HL-60 (cell line): ENCODE measurements at regions not wholly inside any gene's neighbourhood (a gene's known extent, or its start where the extent isn't known, plus 50 kb on each side); places are given as distances from the start of the nearest gene placed in this dataset.

Experiments used
- DNase-seq, 2 experiments: peaks; one replicate each; pipeline ENCODE4 v3.0.0-alpha.2; 2010 to 2020; ENCODE audit warnings: low read depth in 1 of 2, low spot score in 1 of 2
- H3K27ac ChIP-seq: fragments of 250-450 bp; sonication (Bioruptor Pico); replicated peaks from 2 replicates; pipeline ENCODE4 v1.5.1; 2020; ENCODE audit warnings: mild to moderate bottlenecking, moderate library complexity
- H3K27me3 ChIP-seq: fragments of 250-450 bp; sonication (Bioruptor Pico); 2 replicates; pipeline ENCODE4 v1.5.1; 2021; ENCODE audit warnings: mild to moderate bottlenecking, moderate library complexity; ENCODE audit not compliant: insufficient read depth, poor library complexity, severe bottlenecking
- H3K4me3 ChIP-seq: replicated peaks from 2 replicates; pipeline ENCODE4 v1.5.1; 2011; ENCODE audit warnings: mild to moderate bottlenecking, control low read depth, low read length; ENCODE audit not compliant: insufficient read depth
- CTCF ChIP-seq: IDR thresholded peaks from one replicate; pipeline ENCODE4 v1.5.1; 2011; ENCODE audit warnings: low read length, control low read depth, inconsistent platforms; ENCODE audit not compliant: insufficient read depth
- GABPA ChIP-seq: IDR thresholded peaks from 2 replicates; pipeline ENCODE4 v1.6.1; 2012; ENCODE audit warnings: low read depth
- POLR2AphosphoS5 ChIP-seq: IDR thresholded peaks from 2 replicates; pipeline ENCODE4 v1.6.1; 2012; ENCODE audit warnings: low read depth
- REST ChIP-seq: IDR thresholded peaks from 2 replicates; pipeline ENCODE4 v1.6.1; 2012; ENCODE audit warnings: low read depth; ENCODE audit not compliant: insufficient replicate concordance
- SPI1 ChIP-seq: IDR thresholded peaks from 2 replicates; pipeline ENCODE4 v1.6.1; 2012; ENCODE audit warnings: low read depth, mild to moderate bottlenecking, borderline replicate concordance

GRCh38 chr2:16478434-16479210 lies 187.0 kb downstream of the CYRIA start:
- no peak for DNase-seq
- Histone ChIP-seq H3K27me3 (peaks cover 7% of the 10 kb centered on the region), H3K4me3 (no peak overlapping the region), H3K27ac (no peak overlapping the region)
- TF ChIP-seq POLR2AphosphoS5 = no peak
- no peak for TF ChIP-seq CTCF
- TF ChIP-seq SPI1 = no peak
- TF ChIP-seq GABPA = no peak
- no peak for TF ChIP-seq REST

- TF ChIP-seq GABPA (no peak), SPI1 (no peak), POLR2AphosphoS5 (no peak), CTCF (no peak)
- no peak overlapping the region for H3K27ac ChIP-seq
- no peak for DNase-seq
- no peak overlapping the region for H3K4me3 ChIP-seq
- peaks cover 7% of the 10 kb centered on the region for H3K27me3 ChIP-seq
These were observed 188.0 kb downstream of the CYRIA start for GRCh38 chr2:16477648-16478047.

GRCh38 chr2:16476866-16477265 lies 188.8 kb downstream of the CYRIA start:
- TF ChIP-seq REST = no peak
- no peak for TF ChIP-seq CTCF
- TF ChIP-seq POLR2AphosphoS5 = no peak
- TF ChIP-seq SPI1 = no peak
- TF ChIP-seq GABPA = no peak

More at GRCh38 chr2:16476866-16477265, 188.8 kb downstream of the CYRIA start:
- H3K4me3 ChIP-seq = no peak overlapping the region
- DNase-seq = no peak
- no peak overlapping the region for H3K27ac ChIP-seq
- H3K27me3 ChIP-seq = peaks cover 7% of the 10 kb centered on the region
